A549 (cell line): ENCODE measurements at regions not wholly inside any gene's neighbourhood (a gene's known extent, or its start where the extent isn't known, plus 50 kb on each side); places are given as distances from the start of the nearest gene placed in this dataset.

ENCODE experiments used
- ATAC-seq, 2 experiments: fragments of 200-7000 bp in 1 of 2; fragments of >200 bp in 1 of 2; cut with Nextera tagmentation in 1 of 2; cut with Tn5 transposase in 1 of 2; 3 replicates each; pipeline versions ENCODE4 v1.8.0 to v1.9.1; 2018 to 2020; ENCODE audit warnings: mild to moderate bottlenecking in 1 of 2, moderate library complexity in 1 of 2
- CTCF ChIA-PET: fragments of 300-600 bp; sonication (Branson Sonifier 250); formaldehyde crosslinking; extraction: SDS; loops from one replicate; lab custom pipeline; 2021; ENCODE audit warnings: antibody characterized with exemption, inconsistent platforms; lab: Yijun Ruan, JAX
- POLR2A ChIA-PET: fragments of 350-600 bp; formaldehyde crosslinking; extraction: SDS; loops from one replicate; lab custom pipeline; 2021; ENCODE audit warnings: antibody characterized with exemption, inconsistent platforms; lab: Yijun Ruan, JAX
- DNase-seq, 2 experiments: peaks; one replicate each; pipeline versions ENCODE4 v3.0.0 to v3.0.0-alpha.2; 2011 to 2016; ENCODE audit warnings: low read depth in 1 of 2, low spot score in 1 of 2
- FAIRE-seq: peaks from 2 replicates; lab custom pipeline; 2011; peaks lifted over from hg19 to GRCh38; lab: Jason Lieb, UNC
- H3K27ac ChIP-seq, 2 experiments: fragments of >200 bp; sonication (Bioruptor Twin); formaldehyde crosslinking; 3 replicates each; pipeline ENCODE4 v1.5.1; 2016 to 2017
- H3K4me1 ChIP-seq: fragments of >200 bp; sonication (Bioruptor Twin); formaldehyde crosslinking; 3 replicates; pipeline ENCODE4 v1.6.1; 2016
- H3K4me2 ChIP-seq: fragments of >200 bp; sonication (Bioruptor Twin); formaldehyde crosslinking; 3 replicates; pipeline ENCODE4 v1.6.1; 2016
- H3K4me3 ChIP-seq: fragments of >200 bp; sonication (Bioruptor Twin); formaldehyde crosslinking; 3 replicates; pipeline ENCODE4 v1.5.1; 2016
- H3K9me3 ChIP-seq: fragments of >200 bp; sonication (Bioruptor Twin); formaldehyde crosslinking; 3 replicates; pipeline ENCODE4 v1.6.1; 2016
- CBX8 ChIP-seq: fragments of 200-600 bp; sonication (generic); IDR thresholded peaks from 2 replicates; pipeline ENCODE4 v1.6.1; 2016
- CHD2 ChIP-seq: fragments of 150-350 bp; IDR thresholded peaks from 2 replicates; pipeline ENCODE4 v1.6.1; 2014; ENCODE audit warnings: low read length; ENCODE audit not compliant: partially characterized antibody
- CTCF ChIP-seq: fragments of >200 bp; sonication (Bioruptor Twin); formaldehyde crosslinking; IDR thresholded peaks from 3 replicates; pipeline ENCODE4 v1.5.1; 2016
- EHF ChIP-seq: fragments of 250-450 bp; sonication (Bioruptor Pico); IDR thresholded peaks from 2 replicates; pipeline ENCODE4 v1.5.0; 2020; ENCODE audit warnings: mild to moderate bottlenecking
- ELK1 ChIP-seq: fragments of 150-350 bp; IDR thresholded peaks from 2 replicates; pipeline ENCODE4 v1.6.1; 2014; ENCODE audit warnings: low read depth, mild to moderate bottlenecking, low read length
- FOSB ChIP-seq: fragments of 250-450 bp; sonication (Bioruptor Pico); IDR thresholded peaks from 2 replicates; pipeline ENCODE4 v1.5.0; 2020; ENCODE audit warnings: mild to moderate bottlenecking, moderate library complexity
- FOSL2 ChIP-seq, 2 experiments: fragments of 450-650 bp in 1 of 2; fragments of >200 bp in 1 of 2; sonication (Bioruptor Twin) in 1 of 2; formaldehyde crosslinking; IDR thresholded peaks; 2 replicates each; pipeline versions ENCODE4 v1.5.0 to v1.6.1; 2016 to 2020; ENCODE audit warnings: mild to moderate bottlenecking in 1 of 2, moderate library complexity in 1 of 2
- HDAC2 ChIP-seq: fragments of 200-600 bp; sonication (generic); IDR thresholded peaks from 2 replicates; pipeline ENCODE4 v1.6.1; 2016
- JUN ChIP-seq, 2 experiments: fragments of >200 bp; sonication (Bioruptor Twin); formaldehyde crosslinking; IDR thresholded peaks; 2 replicates in 1 of 2; 3 replicates in 1 of 2; pipeline ENCODE4 v1.6.1; 2016 to 2017
- MAZ ChIP-seq: fragments of 150-350 bp; IDR thresholded peaks from 2 replicates; pipeline ENCODE4 v1.6.1; 2014; ENCODE audit warnings: antibody characterized with exemption, low read depth, low read length, borderline replicate concordance
- MYC ChIP-seq: IDR thresholded peaks from 2 replicates; pipeline ENCODE4 v1.6.1; 2012; ENCODE audit warnings: mild to moderate bottlenecking, inconsistent platforms, low read length, improper control_type of control experiment, borderline replicate concordance
- NFE2L2 ChIP-seq: fragments of 150-350 bp; conservative IDR thresholded peaks from 2 replicates; pipeline ENCODE4 v1.6.1; 2014; ENCODE audit warnings: low read length
- PHF8 ChIP-seq: fragments of 200-600 bp; sonication (generic); IDR thresholded peaks from 2 replicates; pipeline ENCODE4 v1.6.1; 2016; ENCODE audit warnings: low read depth, mild to moderate bottlenecking, antibody characterized with exemption, moderate library complexity, borderline replicate concordance
- RAD21 ChIP-seq, 2 experiments: fragments of >200 bp in 1 of 2; sonication (Bioruptor Twin) in 1 of 2; formaldehyde crosslinking in 1 of 2; IDR thresholded peaks in 1 of 2; conservative IDR thresholded peaks in 1 of 2; 2 replicates in 1 of 2; 3 replicates in 1 of 2; pipeline ENCODE4 v1.6.1; 2012 to 2018; ENCODE audit warnings: inconsistent platforms in 1 of 2
- RARB ChIP-seq: fragments of 250-450 bp; sonication (Bioruptor Pico); IDR thresholded peaks from 2 replicates; pipeline ENCODE4 v1.8.0; 2021; ENCODE audit warnings: mild to moderate bottlenecking, moderate library complexity
- SMC3 ChIP-seq: fragments of >200 bp; sonication (Bioruptor Twin); formaldehyde crosslinking; IDR thresholded peaks from 3 replicates; pipeline ENCODE4 v1.6.1; 2018; ENCODE audit warnings: inconsistent platforms
- SREBF2 ChIP-seq: fragments of 450-650 bp; IDR thresholded peaks from 2 replicates; pipeline ENCODE4 v1.6.1; 2014; ENCODE audit warnings: mild to moderate bottlenecking, moderate library complexity
- TP53 ChIP-seq: fragments of 250-450 bp; sonication (Bioruptor Pico); IDR thresholded peaks from 2 replicates; pipeline ENCODE4 v1.5.0; 2021; ENCODE audit warnings: mild to moderate bottlenecking, moderate library complexity
- ZNF302 ChIP-seq: fragments of 250-450 bp; sonication (Bioruptor Pico); IDR thresholded peaks from 2 replicates; pipeline ENCODE4 v1.9.0; 2021; ENCODE audit warnings: inconsistent platforms, mild to moderate bottlenecking, moderate library complexity
- ZSCAN20 ChIP-seq: fragments of 250-450 bp; sonication (Bioruptor Pico); IDR thresholded peaks from 2 replicates; pipeline ENCODE4 v1.8.0; 2022; ENCODE audit warnings: mild to moderate bottlenecking, moderate library complexity
- WGBS: methylation state at CpG from one replicate; pipeline ENCODE4 v1.1.6; 2017; ENCODE audit errors: missing lambda C conversion rate; 5-methylcytosine and 5-hydroxymethylcytosine counted together
- TF ChIP-seq, protein P1 (sequence below): fragments of 250-450 bp; sonication (Bioruptor Pico); IDR thresholded peaks from 2 replicates; pipeline ENCODE4 v1.5.0; 2020; ENCODE audit warnings: low read depth, mild to moderate bottlenecking, moderate library complexity
- TF ChIP-seq, protein P2 (sequence below): IDR thresholded peaks from 2 replicates; pipeline ENCODE4 v1.6.1; 2012; ENCODE audit warnings: low read depth, borderline replicate concordance

- TF ChIP-seq RARB (CRISPR knock-in tag): no peak
- no peak for TF ChIP-seq TP53 (CRISPR knock-in tag)
- TF ChIP-seq JUN (IDR thresholded peaks at IDR 0.05): no peak
- TF ChIP-seq CBX8: no peak
Measured at GRCh38 chr4:157984285-157984911, 188.4 kb downstream of the GASK1B start (continued).

- Histone ChIP-seq H3K4me1 (no peaks in the 10 kb centered on the region), H3K4me3 (no peak overlapping the region), H3K27ac (no peak overlapping the region), H3K9me3 (no peaks in the 10 kb centered on the region), H3K4me2 (no peak overlapping the region)
- DNase-seq (no peak), FAIRE-seq (no peak), ATAC-seq (no peak)
- 65% methylated on average over 6 of the region's 6 CpGs for WGBS
- POLR2A ChIA-PET: no interaction called here
- CTCF ChIA-PET: no interaction called here
- TF ChIP-seq NFE2L2 (no peak), FOSL2 (IDR thresholded peaks at IDR 0.05) (no peak), FOSL2 (CRISPR knock-in tag; IDR thresholded peaks at IDR 0.05) (no peak), ZNF302 (CRISPR knock-in tag) (no peak), ZSCAN20 (no peak), FOSB (no peak), HDAC2 (no peak), CHD2 (no peak), MYC (no peak), RAD21 (conservative IDR thresholded peaks at IDR 0.05 in 1 of 2, IDR thresholded peaks at IDR 0.05 in 1 of 2) (no peak), PHF8 (no peak), EHF (CRISPR knock-in tag) (no peak), ELK1 (no peak)
- TF ChIP-seq, protein P1, sequence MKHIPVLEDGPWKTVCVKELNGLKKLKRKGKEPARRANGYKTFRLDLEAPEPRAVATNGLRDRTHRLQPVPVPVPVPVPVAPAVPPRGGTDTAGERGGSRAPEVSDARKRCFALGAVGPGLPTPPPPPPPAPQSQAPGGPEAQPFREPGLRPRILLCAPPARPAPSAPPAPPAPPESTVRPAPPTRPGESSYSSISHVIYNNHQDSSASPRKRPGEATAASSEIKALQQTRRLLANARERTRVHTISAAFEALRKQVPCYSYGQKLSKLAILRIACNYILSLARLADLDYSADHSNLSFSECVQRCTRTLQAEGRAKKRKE (CRISPR knock-in tag): no peak
Measured at GRCh38 chr4:157983300-157983699, 189.5 kb downstream of the GASK1B start.

- H3K4me2 ChIP-seq: no peak overlapping the region
- H3K9me3 ChIP-seq: no peaks in the 10 kb centered on the region
- ATAC-seq (no peak), DNase-seq (no peak), FAIRE-seq (no peak)
- no peak for TF ChIP-seq EHF (CRISPR knock-in tag)
- no peak for TF ChIP-seq MAZ
- TF ChIP-seq, protein P2, sequence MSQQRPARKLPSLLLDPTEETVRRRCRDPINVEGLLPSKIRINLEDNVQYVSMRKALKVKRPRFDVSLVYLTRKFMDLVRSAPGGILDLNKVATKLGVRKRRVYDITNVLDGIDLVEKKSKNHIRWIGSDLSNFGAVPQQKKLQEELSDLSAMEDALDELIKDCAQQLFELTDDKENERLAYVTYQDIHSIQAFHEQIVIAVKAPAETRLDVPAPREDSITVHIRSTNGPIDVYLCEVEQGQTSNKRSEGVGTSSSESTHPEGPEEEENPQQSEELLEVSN: no peak
- CTCF ChIA-PET: no interaction called here
- H3K4me1 ChIP-seq: no peaks in the 10 kb centered on the region
- H3K27ac ChIP-seq: no peak overlapping the region
- no peak overlapping the region for H3K4me3 ChIP-seq
- POLR2A ChIA-PET: no interaction called here
Measured at GRCh38 chr4:157980158-157980557, 192.7 kb downstream of the GASK1B start.

GRCh38 chr4:157978680-157979361 is 194.0 kb downstream of the GASK1B start:
- no peak for FAIRE-seq
- CTCF ChIA-PET: interaction anchor here (0.6 to 1.3 kb wide), 4 partner anchors 208 to 774 kb away, joined by 3 to 5 read pairs (median 4); no protein-coding TSS in a partner anchor

More at GRCh38 chr4:157978680-157979361, 194.0 kb downstream of the GASK1B start:
- POLR2A ChIA-PET: no interaction called here
- Histone ChIP-seq H3K4me2 (peak overlapping the region; percentile 68), H3K27ac (no peak overlapping the region), H3K4me1 (no peaks in the 10 kb centered on the region), H3K9me3 (no peaks in the 10 kb centered on the region), H3K4me3 (no peak overlapping the region)
- peak; percentile 33 to 59 for DNase-seq
- 9% methylated on average over 7 of the region's 7 CpGs for WGBS
- ATAC-seq: peak; percentile 85 to 89
- TF ChIP-seq SMC3 (peak; percentile 63), SREBF2 (no peak), RAD21 (conservative IDR thresholded peaks at IDR 0.05 in 1 of 2, IDR thresholded peaks at IDR 0.05 in 1 of 2) (peak; percentile 80 to 81), CTCF (peak; percentile 77)
